GM12865 (cell line): ENCODE measurements at regions not wholly inside any gene's neighbourhood (a gene's known extent, or its start where the extent isn't known, plus 50 kb on each side); places are given as distances from the start of the nearest gene placed in this dataset.
"Not testable (repeated sequence)": the region's sequence is repeated elsewhere in the genome, so short reads cannot be mapped to it uniquely, and the experiment has no call there.

Experiments used
- DNase-seq: peaks from one replicate; pipeline ENCODE4 v3.0.0; 2010; ENCODE audit warnings: low read depth
- H3K4me3 ChIP-seq: 2 replicates; pipeline ENCODE4 v1.5.1; 2011; ENCODE audit warnings: mild to moderate bottlenecking, low read depth, low read length, control low read depth
- CTCF ChIP-seq: IDR thresholded peaks from 2 replicates; pipeline ENCODE4 v1.5.1; 2011; ENCODE audit warnings: low read length, control low read depth, low read depth, inconsistent platforms; ENCODE audit not compliant: insufficient read depth; ENCODE audit errors: missing control alignments

- no peak for TF ChIP-seq CTCF
These were observed 86.1 kb upstream of the RBFOX1 start for GRCh38 chr16:7246578-7246977.

GRCh38 chr16:7239547-7239946 is 93.1 kb upstream of the RBFOX1 start:
- H3K4me3 ChIP-seq: no peak overlapping the region
- no peak for TF ChIP-seq CTCF
- no peak for DNase-seq

More at GRCh38 chr16:7246578-7246977, 86.1 kb upstream of the RBFOX1 start:
- no peak overlapping the region for H3K4me3 ChIP-seq
- DNase-seq: no peak

GRCh38 chr16:7236824-7237410 is 95.7 kb upstream of the RBFOX1 start:
- DNase-seq: no peak
- TF ChIP-seq CTCF: no peak
- H3K4me3 ChIP-seq: no peak overlapping the region

- DNase-seq: no peak
- no peak for TF ChIP-seq CTCF
- no peak overlapping the region for H3K4me3 ChIP-seq
These were observed 98.7 kb upstream of the RBFOX1 start for GRCh38 chr16:7233975-7234374.

GRCh38 chr16:7231762-7232161 is 100.9 kb upstream of the RBFOX1 start:
- DNase-seq: no peak
- no peak for TF ChIP-seq CTCF
- no peak overlapping the region for H3K4me3 ChIP-seq

GRCh38 chr16:7229433-7230218 is 103.0 kb upstream of the RBFOX1 start:
- not testable (repeated sequence) for H3K4me3 ChIP-seq, DNase-seq

- DNase-seq: no peak
- TF ChIP-seq CTCF: no peak
- H3K4me3 ChIP-seq: no peak overlapping the region
These were observed 105.4 kb upstream of the RBFOX1 start for GRCh38 chr16:7227229-7227721.
